SK-N-SH (cell line): ENCODE measurements at regions not wholly inside any gene's neighbourhood (a gene's known extent, or its start where the extent isn't known, plus 50 kb on each side); places are given as distances from the start of the nearest gene placed in this dataset.

Experiments used
- CTCF ChIA-PET: fragments of 300-600, 350-600 bp; formaldehyde crosslinking; extraction: SDS; loops from one replicate; lab custom pipeline; 2021; lab: Yijun Ruan, JAX
- POLR2A ChIA-PET: fragments of 350-600 bp; sonication (Branson Sonifier 250); formaldehyde crosslinking; extraction: SDS; loops from one replicate; lab custom pipeline; 2020; ENCODE audit warnings: antibody characterized with exemption, inconsistent platforms; lab: Yijun Ruan, JAX
- DNase-seq: peaks from one replicate; pipeline ENCODE4 v3.0.0; 2012
- H2AFZ ChIP-seq: fragments of 200-600 bp; sonication (generic); 2 replicates; pipeline ENCODE4 v1.8.1; 2016; ENCODE audit warnings: antibody characterized with exemption, mild to moderate bottlenecking, low read depth
- H3F3A ChIP-seq: fragments of 200-600 bp; sonication (generic); replicated peaks from 2 replicates; pipeline ENCODE3; 2016; ENCODE audit warnings: antibody characterized with exemption, mild to moderate bottlenecking; ENCODE audit not compliant: insufficient read depth
- H3K27ac ChIP-seq, 2 experiments: fragments of 200-500 bp in 1 of 2; fragments of 200-600 bp in 1 of 2; sonication (Bioruptor generic) in 1 of 2; sonication (generic), shearing (Covaris generic) in 1 of 2; 2 replicates each; pipeline versions ENCODE4 v1.5.1 to v1.6.1; 2014 to 2016; ENCODE audit warnings: low read depth in 2 of 2, inconsistent platforms in 1 of 2, low read length in 1 of 2, mild to moderate bottlenecking in 1 of 2, mixed read lengths in 1 of 2
- H3K27me3 ChIP-seq: fragments of 200-600 bp; sonication (generic), shearing (Covaris generic); 2 replicates; pipeline ENCODE4 v1.6.1; 2016; ENCODE audit warnings: mixed run types; ENCODE audit not compliant: insufficient read depth
- H3K36me3 ChIP-seq, 2 experiments: fragments of 200-500 bp in 1 of 2; fragments of 200-600 bp in 1 of 2; sonication (Bioruptor generic) in 1 of 2; sonication (generic) in 1 of 2; replicated peaks in 1 of 2; 2 replicates each; pipeline versions ENCODE3 to v1.5.1; 2014 to 2016; ENCODE audit warnings: low read length in 1 of 2, mild to moderate bottlenecking in 1 of 2; ENCODE audit not compliant: insufficient read depth in 2 of 2, control insufficient read depth in 1 of 2
- H3K4me1 ChIP-seq, 2 experiments: fragments of 200-500 bp in 1 of 2; fragments of 200-600 bp in 1 of 2; sonication (Bioruptor generic) in 1 of 2; sonication (generic), shearing (Covaris generic) in 1 of 2; 2 replicates each; pipeline versions ENCODE4 v1.5.1 to v1.6.1; 2014 to 2016; ENCODE audit warnings: low read depth in 1 of 2, low read length in 1 of 2, mixed run types in 1 of 2; ENCODE audit not compliant: insufficient read depth in 2 of 2, control insufficient read depth in 1 of 2
- H3K4me2 ChIP-seq: fragments of 200-600 bp; sonication (generic), shearing (Covaris generic); 2 replicates; pipeline ENCODE4 v1.6.1; 2017; ENCODE audit warnings: mixed run types
- H3K4me3 ChIP-seq, 2 experiments: fragments of 200-500 bp in 1 of 2; fragments of 200-600 bp in 1 of 2; sonication (Bioruptor generic) in 1 of 2; sonication (generic), shearing (Covaris generic) in 1 of 2; 2 replicates each; pipeline versions ENCODE4 v1.5.1 to v1.8.1; 2014 to 2016; ENCODE audit warnings: low read depth in 2 of 2, inconsistent platforms in 1 of 2, low read length in 1 of 2, mild to moderate bottlenecking in 1 of 2, mixed read lengths in 1 of 2, moderate library complexity in 1 of 2
- H3K79me2 ChIP-seq: fragments of 200-600 bp; sonication (generic); 2 replicates; pipeline ENCODE4 v1.8.1; 2017; ENCODE audit warnings: mild to moderate bottlenecking; ENCODE audit not compliant: insufficient read depth
- H3K9ac ChIP-seq: fragments of 200-600 bp; sonication (generic); 2 replicates; pipeline ENCODE4 v1.6.1; 2017; ENCODE audit warnings: mixed run types
- H3K9me2 ChIP-seq: fragments of 200-600 bp; sonication (generic); 2 replicates; pipeline ENCODE4 v1.6.1; 2017; ENCODE audit warnings: mixed run types
- H3K9me3 ChIP-seq: fragments of 200-600 bp; sonication (generic); 2 replicates; pipeline ENCODE4 v1.6.1; 2017; ENCODE audit warnings: mixed run types, mild to moderate bottlenecking, moderate library complexity
- H4K20me1 ChIP-seq: fragments of 200-600 bp; sonication (generic); 2 replicates; pipeline ENCODE4 v1.6.1; 2017; ENCODE audit warnings: mild to moderate bottlenecking, mixed run types; ENCODE audit not compliant: insufficient read depth
- CHD2 ChIP-seq: fragments of 150-350 bp; IDR thresholded peaks from 2 replicates; pipeline ENCODE4 v1.6.1; 2018; ENCODE audit warnings: low read length; ENCODE audit not compliant: partially characterized antibody
- EP300 ChIP-seq, 2 experiments: IDR thresholded peaks; 2 replicates each; pipeline versions ENCODE4 v1.4.0 to v1.6.1; 2012; ENCODE audit warnings: borderline replicate concordance in 1 of 2, low read depth in 1 of 2, low read length in 1 of 2
- EZH2phosphoT487 ChIP-seq: fragments of 200-600 bp; sonication (generic); IDR thresholded peaks from 2 replicates; pipeline ENCODE4 v1.6.1; 2017; ENCODE audit warnings: low read depth, mixed run types, mild to moderate bottlenecking, antibody characterized with exemption, moderate library complexity, borderline replicate concordance
- GABPA ChIP-seq: IDR thresholded peaks from 2 replicates; pipeline ENCODE4 v1.4.0; 2012; ENCODE audit warnings: low read depth, mild to moderate bottlenecking
- GATA2 ChIP-seq: sonication (generic); formaldehyde crosslinking; IDR thresholded peaks from 2 replicates; pipeline ENCODE4 v1.5.0; 2020; ENCODE audit warnings: mild to moderate bottlenecking, missing genetic modification reagents
- IRF3 ChIP-seq: fragments of 150-350 bp; IDR thresholded peaks from 2 replicates; pipeline ENCODE4 v1.6.1; 2016; ENCODE audit warnings: mild to moderate bottlenecking, low read depth, low read length
- JUND ChIP-seq: IDR thresholded peaks from 2 replicates; pipeline ENCODE4 v1.4.0; 2012
- MEF2A ChIP-seq: IDR thresholded peaks from 2 replicates; pipeline ENCODE4 v1.4.0; 2012; ENCODE audit warnings: low read depth, borderline replicate concordance
- NFIC ChIP-seq: IDR thresholded peaks from 2 replicates; pipeline ENCODE4 v1.4.0; 2012; ENCODE audit warnings: borderline replicate concordance
- NRF1 ChIP-seq: IDR thresholded peaks from 2 replicates; pipeline ENCODE4 v1.6.1; 2012; ENCODE audit warnings: low read depth, mild to moderate bottlenecking, low read length
- PBX3 ChIP-seq: IDR thresholded peaks from 2 replicates; pipeline ENCODE4; 2012
- RCOR1 ChIP-seq: fragments of 150-350 bp; IDR thresholded peaks from 2 replicates; pipeline ENCODE4 v1.6.1; 2017; ENCODE audit warnings: antibody characterized with exemption, low read length
- USF1 ChIP-seq: IDR thresholded peaks from 2 replicates; pipeline ENCODE4 v1.4.0; 2012; ENCODE audit warnings: low read depth, borderline replicate concordance
- YY1 ChIP-seq: IDR thresholded peaks from 2 replicates; pipeline ENCODE4 v1.4.0; 2012; ENCODE audit warnings: low read depth, mild to moderate bottlenecking
- ZBTB33 ChIP-seq: IDR thresholded peaks from 2 replicates; pipeline ENCODE4 v1.4.0; 2012; ENCODE audit warnings: low read depth, borderline replicate concordance
- WGBS: methylation state at CpG from one replicate; pipeline ENCODE4 v1.1.6; 2017; ENCODE audit warnings: low lambda C conversion rate; 5-methylcytosine and 5-hydroxymethylcytosine counted together

GRCh38 chr7:98534493-98534892 lies 82.6 kb upstream of the NPTX2 start:
- H3K9me2 ChIP-seq: no peaks in the 10 kb centered on the region
- ChIA-PET POLR2A (no interaction called here), CTCF (interaction anchor here (1.0 to 1.5 kb wide), 2 partner anchors 79 to 91 kb away, joined by 3 read pairs; no protein-coding TSS in a partner anchor)
- H3K9me3 ChIP-seq: no peaks in the 10 kb centered on the region
- no peak overlapping the region for H3K4me3 ChIP-seq
- TF ChIP-seq CHD2 (no peak), EZH2phosphoT487 (no peak), IRF3 (no peak), ZBTB33 (no peak), USF1 (no peak), GABPA (no peak), NRF1 (no peak), YY1 (no peak), RCOR1 (no peak), PBX3 (no peak), GATA2 (no peak), MEF2A (no peak), JUND (no peak), NFIC (no peak), EP300 (IDR thresholded peaks at IDR 0.05; ENCODE audit: borderline replicate concordance in 1 of 2, low read depth in 1 of 2, low read length in 1 of 2) (no peak)
- no peak overlapping the region for H3K4me2 ChIP-seq
- WGBS: 47% methylated on average over 7 of the region's 7 CpGs
- no peaks in the 10 kb centered on the region for H3K79me2 ChIP-seq
- H3K36me3 ChIP-seq: no peaks in the 10 kb centered on the region
- H3K9ac ChIP-seq: no peak overlapping the region
- H3K27me3 ChIP-seq: no peaks in the 10 kb centered on the region
- H3F3A ChIP-seq: no peaks in the 10 kb centered on the region
- no peak overlapping the region for H3K27ac ChIP-seq
- H2AFZ ChIP-seq: no peak overlapping the region
- no peaks in the 10 kb centered on the region for H4K20me1 ChIP-seq
- H3K4me1 ChIP-seq: no peaks in the 10 kb centered on the region
- DNase-seq: no peak
